GM06990 (cell line): ENCODE measurements at regions not wholly inside any gene's neighbourhood (a gene's known extent, or its start where the extent isn't known, plus 50 kb on each side); places are given as distances from the start of the nearest gene placed in this dataset.
"Not testable (repeated sequence)": the region's sequence is repeated elsewhere in the genome, so short reads cannot be mapped to it uniquely, and the experiment has no call there.

Source experiments
- DNase-seq: peaks from one replicate; pipeline ENCODE4 v3.0.0-alpha.2; 2011; ENCODE audit not compliant: insufficient read length; ENCODE audit errors: extremely low read depth
- H3K27me3 ChIP-seq: replicated peaks from 2 replicates; pipeline ENCODE4 v1.6.0; 2011; ENCODE audit warnings: low read length; ENCODE audit not compliant: control insufficient read depth, insufficient read depth
- H3K36me3 ChIP-seq: 2 replicates; pipeline ENCODE4 v1.5.1; 2011; ENCODE audit warnings: low read length; ENCODE audit not compliant: control insufficient read depth, insufficient read depth
- H3K4me3 ChIP-seq: replicated peaks from 2 replicates; pipeline ENCODE4 v1.5.1; 2011; ENCODE audit warnings: low read depth, mild to moderate bottlenecking, control low read depth, low read length
- CTCF ChIP-seq: IDR thresholded peaks from 2 replicates; pipeline ENCODE4 v1.5.1; 2011; ENCODE audit warnings: low read length, control low read depth, mild to moderate bottlenecking, inconsistent platforms; ENCODE audit not compliant: insufficient read depth, poor library complexity, severe bottlenecking

- DNase-seq: no peak
- TF ChIP-seq CTCF: no peak
- Histone ChIP-seq H3K27me3 (0 out of 2 replicates have a peak, but pooled peaks cover 1% of the 10 kb centered on the region), H3K4me3 (no peak overlapping the region), H3K36me3 (no peaks in the 10 kb centered on the region)
Measured at GRCh38 chr6:14549871-14550270, 432.3 kb downstream of the CD83 start.

GRCh38 chr6:14550410-14550809 lies 432.8 kb downstream of the CD83 start:
- Histone ChIP-seq H3K4me3 (no peak overlapping the region), H3K36me3 (no peaks in the 10 kb centered on the region), H3K27me3 (0 out of 2 replicates have a peak, but pooled peaks cover 1% of the 10 kb centered on the region)
- no peak for DNase-seq
- no peak for TF ChIP-seq CTCF

GRCh38 chr6:14550822-14551221 lies 433.2 kb downstream of the CD83 start:
- no peak overlapping the region for H3K4me3 ChIP-seq

GRCh38 chr6:14551601-14552000 lies 434.0 kb downstream of the CD83 start:
- H3K27me3 ChIP-seq, DNase-seq: not testable (repeated sequence)

More at GRCh38 chr6:14550822-14551221, 433.2 kb downstream of the CD83 start:
- no peak for DNase-seq
- no peak for TF ChIP-seq CTCF
- H3K27me3 ChIP-seq: 0 out of 2 replicates have a peak, but pooled peaks cover 1% of the 10 kb centered on the region
- H3K36me3 ChIP-seq: no peaks in the 10 kb centered on the region

GRCh38 chr6:14552891-14553290 lies 435.3 kb downstream of the CD83 start:
- DNase-seq: no peak
- Histone ChIP-seq H3K36me3 (no peaks in the 10 kb centered on the region), H3K4me3 (no peak overlapping the region), H3K27me3 (0 out of 2 replicates have a peak, but pooled peaks cover 1% of the 10 kb centered on the region)
- TF ChIP-seq CTCF: no peak

More at GRCh38 chr6:14551601-14552000, 434.0 kb downstream of the CD83 start:
- H3K36me3 ChIP-seq, H3K4me3 ChIP-seq: not testable (repeated sequence)

- DNase-seq: no peak
- Histone ChIP-seq H3K4me3 (no peak overlapping the region), H3K27me3 (0 out of 2 replicates have a peak, but pooled peaks cover 1% of the 10 kb centered on the region), H3K36me3 (no peaks in the 10 kb centered on the region)
- no peak for TF ChIP-seq CTCF
Measured at GRCh38 chr6:14553515-14553914, 435.9 kb downstream of the CD83 start.
